Epithelial cell of prostate (primary cell): ENCODE measurements at regions not wholly inside any gene's neighbourhood (a gene's known extent, or its start where the extent isn't known, plus 50 kb on each side); places are given as distances from the start of the nearest gene placed in this dataset.
A peak's percentile ranks its signal among the peaks of the same experiment; 100 is the strongest.

Source experiments
- DNase-seq: peaks from one replicate; pipeline ENCODE4 v3.0.0-alpha.2; 2011; ENCODE audit warnings: low read depth, low spot score
- H3K27ac ChIP-seq: fragments of 450-650 bp; 2 replicates; pipeline ENCODE4 v1.5.1; 2017; ENCODE audit warnings: mild to moderate bottlenecking

GRCh38 chr2:192314800-192315481, 120.2 kb upstream of the TMEFF2 start:
- H3K27ac ChIP-seq, result no peak overlapping the region
- no peak for DNase-seq

- no peak for DNase-seq
Observed at GRCh38 chr2:192313773-192314172, 119.0 kb upstream of the TMEFF2 start.

GRCh38 chr2:192311701-192312460, 117.1 kb upstream of the TMEFF2 start:
- H3K27ac ChIP-seq, result no peak overlapping the region
- DNase-seq, result no peak

More at GRCh38 chr2:192313773-192314172, 119.0 kb upstream of the TMEFF2 start:
- no peak overlapping the region for H3K27ac ChIP-seq

- DNase-seq, result no peak
- no peak overlapping the region for H3K27ac ChIP-seq
Observed at GRCh38 chr2:192307530-192307929, 112.8 kb upstream of the TMEFF2 start.

DNA sequence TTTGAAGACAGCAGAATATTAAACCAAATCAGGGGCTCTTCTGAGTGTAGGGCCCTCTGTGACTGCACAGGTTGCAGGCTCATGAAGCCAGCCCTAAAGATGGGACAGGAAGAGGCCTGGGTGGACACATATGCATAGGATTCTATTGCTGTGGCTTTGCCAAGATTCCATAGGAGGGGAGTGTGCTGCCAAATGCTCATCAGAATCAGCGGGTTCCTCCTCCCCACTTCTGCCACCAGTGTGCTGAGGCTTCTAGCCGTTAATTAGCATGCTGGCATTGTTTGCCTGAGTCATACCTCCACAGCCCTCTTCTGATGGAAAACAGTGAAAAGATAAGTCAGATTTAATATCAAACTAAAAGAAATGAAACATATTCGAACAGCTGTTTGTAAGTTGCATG, 103.9 kb upstream of the TMEFF2 start:
- no peak for DNase-seq
- H3K27ac ChIP-seq, result no peak overlapping the region

DNA sequence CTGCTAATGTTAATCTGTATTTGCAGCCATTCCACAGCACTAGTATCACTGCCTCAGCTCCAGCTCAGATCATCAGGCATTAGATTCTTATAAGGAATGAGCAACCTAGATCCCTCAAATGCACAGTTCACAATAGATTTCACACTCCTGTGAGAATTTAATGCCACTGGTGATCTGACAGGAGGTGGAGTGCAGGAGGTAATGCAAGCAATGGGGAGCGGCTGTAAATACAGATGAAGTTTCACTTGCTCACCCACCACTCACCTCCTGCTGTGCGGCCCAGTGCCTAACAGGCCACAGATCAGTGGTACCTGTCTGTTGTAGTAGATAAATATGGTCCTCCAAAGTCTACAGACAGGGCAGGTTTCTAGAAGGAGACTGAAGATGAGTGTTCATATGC, 97.7 kb upstream of the TMEFF2 start:
- no peak for DNase-seq
- H3K27ac ChIP-seq, result no peak overlapping the region

DNA sequence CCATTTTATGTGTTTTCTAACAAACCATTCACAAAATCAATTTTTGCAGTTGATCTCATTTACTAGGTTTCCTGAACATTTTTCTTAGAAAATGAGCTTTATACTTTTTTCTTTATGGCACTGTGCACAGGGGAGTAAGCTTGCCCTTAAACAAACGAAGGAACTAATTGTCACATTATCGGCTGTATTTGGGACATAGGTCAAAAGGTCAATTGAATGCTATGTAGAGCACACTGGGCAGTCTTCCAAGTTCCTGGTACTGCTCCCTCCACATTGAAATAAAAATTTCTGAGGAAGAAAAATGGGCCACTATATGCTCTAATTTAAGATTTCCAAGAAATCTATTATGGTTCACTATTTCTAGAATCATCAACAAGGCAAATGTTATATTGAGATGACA, 93.6 kb upstream of the TMEFF2 start:
- DNase-seq, result no peak
- no peak overlapping the region for H3K27ac ChIP-seq

- no peak for DNase-seq
- H3K27ac ChIP-seq, result no peak overlapping the region
Observed at GRCh38 chr2:192286093-192286701, 91.5 kb upstream of the TMEFF2 start.

DNA sequence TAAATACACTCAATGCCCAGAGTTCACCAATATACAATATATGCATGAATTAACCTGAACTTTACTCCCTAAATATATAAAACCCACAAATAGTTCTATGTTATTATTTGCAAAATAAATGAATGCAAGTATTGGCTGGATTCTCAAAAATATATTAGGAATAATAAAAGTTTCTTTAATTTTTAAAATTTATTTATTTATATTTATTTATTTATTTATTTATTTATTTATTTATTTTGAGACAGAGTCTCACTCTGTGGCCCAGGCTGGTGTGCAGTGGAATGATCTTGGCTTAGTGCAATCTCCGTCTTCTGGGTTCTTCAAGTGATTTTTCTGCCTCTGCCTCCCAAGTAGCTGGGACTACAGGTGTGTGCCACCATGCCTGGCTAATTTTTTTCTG, 88.7 kb upstream of the TMEFF2 start:
- DNase-seq, result no peak
- H3K27ac ChIP-seq, result no peak overlapping the region

DNA sequence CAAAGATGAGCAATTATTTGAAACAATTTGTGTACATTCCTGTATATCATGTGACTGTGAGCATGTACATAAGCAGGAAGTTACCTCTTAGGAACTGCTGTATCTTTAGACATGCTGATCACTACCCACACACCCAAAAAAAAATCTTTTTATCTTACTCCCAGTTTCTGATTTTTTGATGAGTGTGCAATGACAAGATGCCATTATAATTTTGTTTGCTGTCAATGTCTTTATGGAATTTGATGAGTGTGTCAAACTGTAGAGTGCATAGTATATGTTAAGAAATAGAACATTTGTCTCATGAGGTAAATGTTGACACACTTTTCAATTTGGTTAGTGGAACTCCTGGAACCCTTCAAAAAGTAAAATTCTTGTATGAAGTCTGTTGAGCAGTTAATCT, 84.0 kb upstream of the TMEFF2 start:
- H3K27ac ChIP-seq, result no peak overlapping the region
- DNase-seq, result no peak

- no peak for DNase-seq
- no peak overlapping the region for H3K27ac ChIP-seq
Observed at GRCh38 chr2:192277494-192278109, 82.9 kb upstream of the TMEFF2 start.

DNA sequence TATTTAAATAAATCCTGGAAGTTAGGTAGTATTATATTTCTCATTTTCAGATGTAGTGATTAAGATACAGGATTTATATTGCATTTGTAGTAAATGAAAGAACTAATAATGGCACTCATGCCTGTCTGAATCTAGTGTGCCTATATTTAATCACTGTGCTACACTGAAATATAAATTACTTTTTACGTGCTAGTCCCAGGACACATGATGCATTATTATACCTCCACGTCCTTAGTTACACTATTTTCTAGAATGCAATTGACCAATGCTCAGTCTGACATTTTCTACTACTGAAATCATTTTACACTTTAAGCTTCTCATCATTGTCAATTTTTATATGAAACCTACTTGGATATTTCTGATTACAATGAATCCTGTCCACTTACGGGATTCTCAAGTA, 80.9 kb upstream of the TMEFF2 start:
- H3K27ac ChIP-seq, result no peak overlapping the region
- no peak for DNase-seq

DNA sequence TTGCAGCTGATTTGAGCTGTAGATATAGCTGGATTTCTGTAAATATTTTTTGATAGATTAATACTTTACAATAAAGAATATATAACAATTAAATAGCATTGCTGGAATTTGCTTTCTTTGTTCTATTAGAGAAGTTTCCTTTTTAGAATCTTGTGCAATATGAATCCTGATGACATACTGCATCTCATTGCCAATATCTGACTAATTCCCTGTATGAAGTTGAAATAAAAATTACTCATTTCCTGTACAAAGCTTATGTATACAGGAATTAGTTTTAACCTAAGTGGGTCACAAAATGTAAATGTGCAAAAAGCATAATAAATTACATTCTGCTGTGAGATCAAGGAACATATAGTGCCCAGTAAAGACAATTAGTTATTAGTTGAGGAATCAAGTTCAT, 72.8 kb upstream of the TMEFF2 start:
- peak overlapping the region; percentile 73 for H3K27ac ChIP-seq
- DNase-seq, result peak; percentile 27

DNA sequence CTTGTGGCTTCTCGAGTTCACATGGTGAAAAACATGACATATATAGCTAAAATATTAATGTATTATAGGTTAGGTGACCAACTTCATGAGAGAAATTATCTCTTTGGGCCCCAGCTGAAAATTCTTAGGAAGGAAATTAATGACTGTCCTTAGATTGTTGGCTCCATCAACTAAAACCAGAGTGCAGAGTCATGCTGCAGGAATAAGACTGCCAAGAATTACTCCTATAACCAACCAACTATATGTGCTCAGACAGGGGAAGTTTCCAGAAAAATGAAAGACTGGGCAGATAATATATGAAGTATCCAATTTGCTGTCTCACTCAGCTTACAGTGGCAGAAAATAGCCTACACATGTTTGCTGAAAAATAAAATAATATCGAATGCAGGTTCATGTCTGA, 71.0 kb upstream of the TMEFF2 start:
- no peak for DNase-seq
- H3K27ac ChIP-seq, result no peak overlapping the region

- H3K27ac ChIP-seq, result no peak overlapping the region
- DNase-seq, result no peak
Observed at GRCh38 chr2:192254444-192254843, 59.7 kb upstream of the TMEFF2 start.

- H3K27ac ChIP-seq, result no peak overlapping the region
- DNase-seq, result no peak
Observed at GRCh38 chr2:192253692-192254091, 59.0 kb upstream of the TMEFF2 start.

GRCh38 chr2:192250961-192251360, 56.2 kb upstream of the TMEFF2 start:
- no peak overlapping the region for H3K27ac ChIP-seq
- no peak for DNase-seq

DNA sequence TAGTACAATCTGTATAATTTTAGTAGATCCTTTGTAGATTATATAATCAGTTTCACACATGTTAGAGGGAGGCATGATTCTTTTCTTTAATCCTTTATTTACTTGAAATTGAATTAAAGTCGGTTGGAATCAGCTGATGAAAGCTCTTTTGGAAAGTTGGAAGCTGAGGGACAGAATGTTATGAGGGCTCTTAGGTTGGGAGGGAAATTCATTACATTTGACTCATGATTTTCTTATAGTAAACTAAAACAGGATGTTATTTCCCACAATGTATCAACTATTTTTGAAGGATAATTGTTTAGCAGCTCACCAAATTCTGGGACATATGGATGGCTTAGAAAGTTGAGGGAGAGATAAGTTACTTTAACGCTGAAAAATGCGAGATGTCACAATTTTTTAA, 52.7 kb upstream of the TMEFF2 start:
- H3K27ac ChIP-seq, result no peak overlapping the region
- DNase-seq, result no peak

GRCh38 chr2:192246297-192246696, 51.6 kb upstream of the TMEFF2 start:
- DNase-seq, result no peak
- no peak overlapping the region for H3K27ac ChIP-seq

- H3K27ac ChIP-seq, result no peak overlapping the region
- no peak for DNase-seq
Observed at GRCh38 chr2:192245329-192245728, 50.6 kb upstream of the TMEFF2 start.
